COLO668 (cell line): ENCODE measurements at regions not wholly inside any gene's neighbourhood (a gene's known extent, or its start where the extent isn't known, plus 50 kb on each side); places are given as distances from the start of the nearest gene placed in this dataset.
"Not testable (repeated sequence)": the region's sequence is repeated elsewhere in the genome, so short reads cannot be mapped to it uniquely, and the experiment has no call there.

ENCODE experiments used
- DNase-seq: peaks from one replicate; lab custom pipeline; 2025; ENCODE audit not compliant: unreplicated experiment; lab: John Stamatoyannopoulos, UW

DNA sequence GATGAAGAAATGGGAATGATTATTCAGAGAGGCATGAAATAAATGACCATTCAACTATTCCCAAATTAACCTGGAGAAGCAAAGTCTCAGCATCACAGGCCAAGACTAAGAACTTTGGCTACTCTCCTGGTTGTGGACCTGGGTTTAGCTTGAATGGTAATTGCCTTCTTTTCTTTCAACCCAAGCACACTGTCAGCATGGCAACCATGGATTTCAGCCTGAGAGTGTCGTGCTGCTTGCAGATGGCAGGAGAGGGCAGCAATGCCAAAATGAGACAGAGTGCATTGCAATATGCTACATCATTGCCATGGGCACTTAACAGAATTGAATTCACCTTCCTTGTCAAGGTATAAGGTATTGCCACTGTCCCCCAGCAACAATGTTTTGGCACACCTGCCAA, 767.2 kb downstream of the REEP3 start:
- DNase-seq: no peak

DNA sequence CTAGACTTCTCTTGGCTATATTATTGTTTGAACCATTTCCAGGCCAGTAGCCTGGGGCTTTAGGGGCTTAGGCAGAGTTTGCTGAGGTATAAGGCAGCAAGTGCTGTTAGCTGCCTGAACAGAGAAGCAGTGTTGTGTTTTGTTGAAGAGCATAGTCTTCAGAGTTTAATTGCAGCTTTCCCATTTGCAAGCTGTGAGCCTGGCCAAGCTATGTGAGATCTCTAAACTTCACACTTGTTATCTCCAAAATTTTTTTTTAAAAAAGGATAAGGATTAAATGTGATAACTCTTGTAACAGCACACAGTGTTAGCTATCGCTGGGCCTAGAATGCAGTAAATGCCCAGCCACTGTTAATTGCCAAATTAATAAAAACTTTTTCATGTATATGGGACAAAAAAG, 782.4 kb downstream of the REEP3 start:
- DNase-seq: no peak

DNA sequence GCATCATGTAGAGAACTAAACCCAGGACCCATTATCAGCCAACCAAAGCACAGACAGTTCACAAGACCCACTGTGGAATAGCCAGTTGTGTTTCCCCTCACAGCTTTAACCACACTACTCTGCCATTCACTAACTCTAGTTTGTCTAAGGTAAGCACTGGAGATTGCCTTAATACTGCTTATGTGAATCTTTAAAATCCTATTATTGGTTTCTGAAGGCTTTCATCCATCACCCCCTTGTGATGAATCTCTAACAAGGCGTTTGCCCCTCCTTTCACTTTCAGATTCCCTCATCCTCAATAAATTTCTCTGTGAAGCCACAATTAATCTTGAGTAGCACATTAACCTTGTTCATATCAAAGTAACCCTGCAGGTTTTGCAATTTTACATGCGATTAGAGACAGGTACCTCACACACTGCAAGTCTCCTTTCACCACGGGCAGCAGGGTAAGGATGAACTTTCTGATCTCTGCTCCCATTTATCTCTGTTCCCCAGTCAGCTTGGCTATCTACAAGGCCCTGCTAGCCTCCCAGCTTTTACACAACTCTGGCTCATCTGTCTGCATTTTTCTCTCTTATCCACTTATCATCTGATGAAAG, 785.6 kb downstream of the REEP3 start:
- no peak for DNase-seq

DNA sequence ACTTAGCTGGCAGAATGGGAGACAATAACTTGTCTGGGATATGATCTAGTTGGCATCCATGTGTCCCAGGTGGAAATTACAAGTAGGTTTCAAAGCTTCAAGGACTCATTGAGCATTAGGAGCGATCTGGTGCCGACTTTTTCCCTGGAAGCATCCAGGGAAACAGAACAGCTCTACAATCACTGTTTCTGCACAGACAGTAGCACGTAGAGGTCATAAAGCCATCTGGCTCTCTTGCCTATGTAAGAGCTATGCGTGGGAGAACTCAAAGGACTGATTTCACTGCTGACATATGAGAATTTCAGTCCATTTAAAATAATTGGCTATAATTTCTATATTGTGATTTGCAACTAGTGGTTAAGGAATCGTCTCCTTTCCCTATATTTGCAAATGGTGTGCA, 791.7 kb downstream of the REEP3 start:
- DNase-seq: no peak

DNA sequence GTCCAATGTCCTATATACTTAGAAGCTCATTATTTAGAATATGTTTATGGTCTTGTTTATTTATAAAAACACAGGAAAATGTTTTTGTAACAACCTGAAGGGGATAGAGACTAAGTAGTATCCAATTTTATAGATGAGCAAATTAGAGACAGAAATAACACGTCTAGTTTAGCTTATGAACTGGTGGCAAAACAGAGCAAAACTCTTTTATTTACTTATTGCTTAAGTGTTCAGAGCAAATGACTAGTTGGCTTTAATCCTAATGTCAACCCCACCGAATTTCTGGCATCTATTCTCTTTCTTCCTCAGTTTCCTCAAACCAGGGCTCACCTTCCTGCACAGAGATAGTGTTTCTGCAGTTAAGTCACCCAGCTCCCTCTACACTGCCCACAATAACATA, 792.8 kb downstream of the REEP3 start:
- DNase-seq: no peak

DNA sequence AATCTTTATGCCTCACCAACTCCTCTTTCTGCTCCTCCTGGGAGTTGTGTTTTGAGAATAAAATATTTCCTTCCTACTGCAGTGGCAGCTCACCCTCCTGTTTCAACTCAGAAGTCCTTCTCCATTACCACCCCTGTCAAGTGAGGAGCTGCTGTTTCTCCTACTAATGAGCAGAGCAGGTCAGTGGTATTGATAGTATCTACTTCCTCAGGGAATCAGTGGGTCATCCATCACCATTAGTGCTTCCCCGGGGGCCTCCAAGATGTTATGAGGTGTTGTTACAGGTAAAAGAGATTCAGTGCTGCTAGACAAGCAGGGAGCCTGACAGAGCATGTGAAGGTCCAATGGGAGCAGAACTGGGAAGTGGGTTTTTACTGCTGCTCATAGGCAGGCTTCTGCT, 795.2 kb downstream of the REEP3 start:
- DNase-seq: no peak

DNA sequence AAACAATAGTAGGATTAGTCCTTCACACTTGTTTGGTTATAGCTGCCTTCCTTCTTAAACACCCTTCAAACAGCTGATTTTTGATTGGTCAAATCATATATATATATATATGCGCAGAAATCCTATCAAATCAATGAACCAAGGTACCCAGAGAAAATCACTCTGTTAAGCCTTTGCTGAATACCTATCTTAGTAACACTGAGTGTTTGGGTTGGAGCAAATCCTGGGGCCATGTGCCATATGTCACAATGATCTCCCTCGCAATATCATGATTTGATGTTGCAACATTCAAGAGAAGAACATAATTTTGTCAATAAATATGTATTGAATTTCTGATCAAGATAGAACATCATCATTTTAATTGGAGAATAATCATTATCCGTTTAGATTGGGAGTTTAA, 795.6 kb downstream of the REEP3 start:
- no peak for DNase-seq

DNA sequence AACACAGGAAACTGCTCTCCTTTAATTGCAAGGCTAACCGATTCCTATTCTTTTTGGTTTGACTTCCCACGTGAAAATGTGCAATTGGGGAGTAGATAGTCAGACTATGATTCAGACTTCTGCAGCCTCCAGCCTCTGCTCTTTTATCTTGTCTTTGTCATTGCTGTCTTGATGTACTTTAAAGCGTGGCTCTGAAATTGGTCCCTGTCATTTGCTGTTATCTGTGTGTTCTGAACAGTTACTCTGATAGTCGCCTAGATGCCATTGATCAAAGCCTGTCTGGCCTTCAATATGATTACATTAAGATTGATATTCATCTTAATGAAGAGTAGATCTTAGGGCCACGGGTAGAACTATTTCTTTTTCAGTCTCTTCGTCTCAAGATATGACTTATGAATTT, 799.2 kb downstream of the REEP3 start:
- no peak for DNase-seq

DNA sequence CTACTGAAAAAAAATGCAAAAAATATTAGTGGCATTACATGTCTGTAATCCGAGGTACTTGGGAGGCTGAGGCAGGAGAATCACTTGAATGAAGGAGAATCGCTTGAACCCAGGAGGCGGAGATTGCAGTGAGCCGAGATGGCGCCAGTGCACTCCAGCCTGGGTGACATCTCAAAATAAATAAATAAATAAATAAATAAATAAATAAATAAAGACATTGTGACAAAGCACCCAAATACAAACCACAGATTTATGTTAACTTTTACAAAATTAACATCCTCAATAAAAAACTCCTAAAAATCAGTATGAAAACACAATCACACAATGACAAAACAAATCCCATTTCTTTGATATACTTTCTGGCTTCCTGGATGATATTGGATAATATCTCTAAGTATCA, 808.3 kb downstream of the REEP3 start:
- no peak for DNase-seq

DNA sequence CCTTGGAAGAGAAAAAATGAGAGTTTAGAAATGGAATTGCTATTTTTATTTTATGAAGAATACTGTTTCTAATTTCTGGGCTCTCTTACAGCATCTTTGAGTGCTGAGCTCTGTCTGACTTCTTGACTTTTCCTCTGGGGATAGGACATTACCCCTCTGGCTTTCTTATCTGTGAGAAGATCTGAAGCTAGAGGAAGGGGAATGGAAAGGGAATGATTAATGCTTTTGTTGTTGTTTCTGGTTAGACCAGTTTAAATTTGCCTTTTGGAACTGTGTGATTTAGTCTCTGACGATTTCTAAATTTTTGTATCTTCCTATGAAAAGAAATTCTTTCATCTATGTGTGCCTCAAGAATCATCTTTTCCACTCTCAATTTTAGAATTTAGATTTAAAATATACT, 811.4 kb downstream of the REEP3 start:
- DNase-seq: no peak

DNA sequence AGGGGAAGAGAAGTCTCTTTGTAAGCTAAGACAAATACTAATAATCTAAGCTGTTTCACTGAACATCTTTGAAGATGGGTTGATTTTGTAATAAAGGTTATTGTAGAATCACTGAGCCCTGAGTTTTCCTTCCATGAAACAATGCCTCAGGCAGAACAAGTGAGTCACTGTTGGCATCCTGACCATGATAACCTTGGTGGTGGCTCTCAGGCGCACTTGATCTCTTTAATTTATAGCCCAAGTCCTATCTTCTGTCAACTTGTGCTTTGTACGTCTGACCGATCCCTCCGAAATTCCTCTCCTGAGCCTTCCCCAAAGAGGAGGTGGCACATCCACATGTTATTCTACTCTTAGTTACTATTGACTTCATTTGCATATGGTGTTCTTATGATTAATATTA, 812.9 kb downstream of the REEP3 start:
- DNase-seq: no peak

DNA sequence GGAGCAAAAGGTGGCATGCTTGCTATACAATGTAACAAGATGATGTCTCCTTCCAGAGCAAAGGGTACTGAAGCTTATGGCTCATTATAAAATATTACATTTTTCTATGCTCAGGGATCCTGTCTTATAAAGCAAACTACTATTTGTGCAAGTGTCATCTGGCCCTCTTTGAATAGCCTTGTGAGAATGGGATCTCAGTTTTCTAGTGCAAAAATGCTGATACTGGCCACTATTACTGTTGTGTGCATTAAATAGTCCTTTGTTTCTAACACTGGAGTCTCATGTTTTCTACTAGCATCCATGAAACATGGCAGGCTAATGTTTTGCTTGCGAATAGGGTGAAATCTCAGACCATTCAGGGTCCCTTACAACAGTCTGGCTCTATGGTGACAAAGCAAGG, 823.0 kb downstream of the REEP3 start:
- no peak for DNase-seq

DNA sequence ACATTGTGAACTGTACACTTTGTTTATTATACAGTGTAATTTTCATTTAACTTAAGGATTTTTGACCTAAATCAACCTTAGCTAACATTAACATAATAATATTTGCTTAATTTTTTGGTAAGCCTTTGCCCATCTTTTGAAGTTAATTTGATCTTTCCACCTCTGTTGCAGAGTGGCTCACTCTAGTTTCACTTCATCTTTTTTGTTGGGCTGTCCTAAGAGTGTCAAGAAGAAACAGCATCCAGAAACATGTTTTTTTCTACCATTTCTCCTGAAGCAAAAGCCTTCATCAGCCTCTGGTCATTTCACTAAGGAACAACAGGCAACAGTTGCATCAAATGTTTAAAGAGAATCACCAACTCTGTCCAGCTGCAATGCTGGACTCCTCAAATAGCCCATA, 824.7 kb downstream of the REEP3 start:
- no peak for DNase-seq

DNA sequence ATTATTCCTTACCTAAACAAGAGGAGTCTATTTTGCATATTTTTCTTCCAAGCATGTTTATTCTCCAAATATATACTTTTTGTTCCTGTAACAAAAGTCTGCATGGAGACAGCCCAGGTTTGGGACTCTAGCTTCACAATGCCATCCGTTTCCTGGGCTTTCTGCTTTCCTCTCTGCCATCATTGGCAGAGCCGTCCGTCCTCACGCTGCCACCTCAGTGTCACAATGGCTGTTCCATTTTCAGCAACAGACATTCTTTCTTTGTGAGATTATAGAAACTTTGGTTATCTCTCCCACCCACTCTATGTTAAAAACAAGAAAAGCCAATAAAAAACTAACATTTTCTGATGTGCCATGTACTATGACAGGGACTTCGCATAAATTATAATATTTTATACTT, 825.2 kb downstream of the REEP3 start:
- no peak for DNase-seq

DNA sequence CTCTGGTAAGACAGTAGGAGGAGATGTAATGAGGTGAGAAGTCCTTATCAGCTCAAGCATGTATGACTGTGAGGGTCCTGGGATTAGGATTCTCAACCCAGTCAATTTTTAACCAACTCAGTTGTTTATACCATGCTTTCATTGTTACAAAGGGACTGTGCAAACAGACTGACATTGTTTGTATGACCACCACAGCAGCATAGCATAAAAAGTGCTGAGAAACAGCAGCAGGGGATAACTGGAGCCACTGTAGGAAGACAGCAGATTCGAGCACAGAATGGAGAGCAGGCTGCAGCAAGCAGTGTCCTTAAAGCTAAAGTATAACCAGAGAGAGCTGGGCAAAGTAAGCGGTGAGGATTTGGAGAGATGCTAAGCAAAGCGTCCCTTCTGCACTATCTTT, 829.5 kb downstream of the REEP3 start:
- DNase-seq: no peak

DNA sequence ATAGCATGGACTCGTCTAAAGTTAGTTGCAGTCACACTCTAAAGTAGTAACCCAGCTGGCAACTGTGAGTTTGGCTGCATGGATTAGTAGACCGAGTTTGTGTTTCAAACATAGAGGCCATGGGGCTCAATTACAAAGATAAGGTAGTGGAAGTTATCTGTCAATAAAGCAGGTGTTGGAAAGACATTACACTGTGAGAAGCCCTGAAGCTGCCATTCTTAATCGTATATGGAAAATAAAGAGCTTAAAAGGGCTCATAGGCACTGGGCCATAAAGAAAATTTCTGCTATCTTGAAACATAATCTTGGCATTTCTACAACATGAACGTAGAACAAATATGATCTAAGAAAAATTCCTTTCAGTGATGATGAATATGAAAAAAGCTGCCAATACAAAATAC, 837.7 kb downstream of the REEP3 start:
- no peak for DNase-seq

DNA sequence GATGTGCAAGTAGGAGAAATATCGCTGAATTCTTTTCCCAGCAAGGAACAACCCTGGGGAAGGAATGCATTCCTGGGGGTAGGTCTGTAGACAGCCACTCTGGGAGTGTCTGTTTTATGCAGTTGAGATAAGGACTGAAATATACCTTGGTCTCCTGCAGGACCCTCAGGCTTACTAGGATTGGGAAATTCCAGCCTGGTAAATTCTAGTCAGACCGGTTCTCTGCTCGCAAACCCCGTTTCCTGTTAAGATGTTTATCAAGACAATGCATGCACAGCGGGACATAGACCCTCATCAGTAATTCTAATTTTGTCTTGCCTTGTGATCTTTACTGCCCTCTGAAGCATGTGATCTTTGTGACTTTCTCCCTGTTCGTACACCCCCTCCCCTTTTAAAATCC, 839.0 kb downstream of the REEP3 start:
- DNase-seq: not testable (repeated sequence)

DNA sequence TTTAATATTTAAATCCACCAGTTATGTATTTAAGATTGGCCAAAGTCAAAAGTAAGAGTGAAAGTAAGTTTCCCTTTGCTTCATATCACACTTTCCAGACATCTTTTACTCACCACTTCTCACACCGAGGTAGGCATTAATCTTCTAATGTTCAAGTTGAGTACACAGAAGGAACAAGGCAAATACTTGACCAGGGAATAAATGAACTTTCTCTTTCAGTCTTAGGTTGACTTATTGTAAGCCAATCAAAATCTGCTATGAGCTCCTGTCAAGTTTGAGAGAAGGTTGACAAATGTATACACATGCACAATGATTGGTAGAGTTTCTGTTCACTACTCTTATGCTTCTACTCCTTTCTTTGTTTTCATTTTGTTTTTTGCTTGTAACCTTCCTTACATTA, 842.5 kb downstream of the REEP3 start:
- DNase-seq: no peak

DNA sequence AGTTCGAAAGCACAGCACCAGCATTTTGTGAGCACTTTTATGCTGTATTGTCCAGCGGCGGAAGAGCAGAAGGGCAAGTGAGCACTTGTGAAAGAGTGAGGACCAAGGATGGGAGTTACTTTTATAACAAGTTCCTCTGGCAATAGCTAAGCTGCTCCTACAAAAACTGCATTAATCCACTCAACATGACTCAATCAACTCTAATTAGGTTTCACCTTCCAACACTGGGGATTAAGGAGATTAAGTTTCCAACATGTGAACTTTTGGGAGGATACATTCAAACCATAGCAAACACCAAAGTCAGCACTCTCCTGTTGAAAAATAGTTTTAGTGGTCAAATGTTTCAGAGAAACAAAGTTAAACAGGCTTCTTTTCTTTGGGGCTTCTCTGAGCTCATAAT, 844.5 kb downstream of the REEP3 start:
- DNase-seq: no peak

DNA sequence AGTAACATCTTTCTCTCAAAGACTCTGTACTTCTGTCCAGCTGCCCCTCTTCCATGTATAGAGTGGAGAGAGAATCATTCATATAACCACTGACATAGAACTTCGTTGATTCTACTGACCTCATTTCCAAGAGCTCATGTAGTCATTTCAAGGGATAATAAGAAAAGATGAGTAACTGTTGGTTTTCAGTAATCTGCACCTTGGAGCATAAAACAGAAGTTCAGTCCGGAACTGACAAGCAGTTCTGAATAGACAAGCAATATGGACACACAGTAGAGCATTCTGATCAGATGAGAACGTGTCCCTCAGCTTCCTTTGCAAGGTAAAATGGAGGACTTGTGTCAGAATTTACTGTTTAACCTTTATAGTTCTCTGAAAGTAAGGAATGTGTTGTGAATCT, 847.1 kb downstream of the REEP3 start:
- no peak for DNase-seq

DNA sequence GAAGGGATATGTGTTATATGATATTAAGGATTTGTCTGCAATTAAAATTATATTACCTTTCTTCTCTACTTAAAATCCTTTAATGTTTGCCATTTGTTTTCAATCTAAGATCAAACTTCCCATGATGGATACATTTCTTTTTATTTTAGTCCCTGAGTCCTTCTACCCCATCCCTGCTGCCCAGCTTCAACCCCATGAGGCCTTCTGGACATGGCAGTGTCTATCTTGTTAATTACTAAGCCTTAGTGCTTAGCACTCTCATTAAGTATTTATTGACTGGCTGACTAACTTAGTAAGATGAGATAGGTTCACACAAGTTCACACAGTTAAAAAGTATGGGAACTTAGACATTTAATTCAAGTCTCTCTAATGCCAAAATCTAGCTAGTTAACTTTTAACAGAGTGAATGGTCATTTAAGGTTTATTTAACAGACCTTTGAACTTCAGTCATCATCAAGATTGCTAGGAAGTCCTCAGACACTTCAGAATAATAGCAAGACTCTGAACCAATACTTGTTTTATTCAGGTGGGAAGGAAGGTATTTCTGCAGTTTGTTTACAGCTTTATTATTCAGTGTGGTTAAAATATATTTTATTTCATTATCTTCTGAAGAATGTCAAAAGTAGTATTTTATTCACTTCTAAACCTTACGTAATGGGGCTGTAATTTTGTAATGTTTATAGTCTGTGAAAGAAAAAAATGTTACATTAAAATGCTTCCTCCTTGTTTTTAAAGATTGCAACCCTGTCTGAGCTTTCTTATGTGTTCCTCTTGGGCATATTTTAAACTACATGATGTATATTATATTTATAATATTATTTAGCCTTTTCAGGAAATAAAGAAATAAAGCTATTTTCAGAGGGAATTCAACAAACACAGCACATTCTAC, 848.9 kb downstream of the REEP3 start:
- no peak for DNase-seq

DNA sequence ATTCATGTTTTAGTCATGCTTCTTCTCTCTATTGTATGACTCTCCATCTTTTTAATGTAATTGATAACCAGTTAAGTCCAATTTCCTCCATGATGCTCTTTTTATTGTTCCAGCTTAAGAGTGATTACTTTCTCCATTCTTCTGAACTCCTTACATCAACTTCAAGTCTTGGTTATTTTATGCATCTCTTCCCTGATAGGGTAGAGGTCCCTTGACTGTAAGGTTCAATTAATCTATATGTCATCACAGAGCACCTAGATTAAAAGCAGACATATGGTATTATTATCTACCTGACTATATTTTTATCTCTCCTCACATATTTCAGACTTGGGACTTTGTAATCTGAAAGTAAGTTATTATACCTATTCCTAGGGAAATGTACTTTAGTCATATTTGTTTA, 853.1 kb downstream of the REEP3 start:
- no peak for DNase-seq

DNA sequence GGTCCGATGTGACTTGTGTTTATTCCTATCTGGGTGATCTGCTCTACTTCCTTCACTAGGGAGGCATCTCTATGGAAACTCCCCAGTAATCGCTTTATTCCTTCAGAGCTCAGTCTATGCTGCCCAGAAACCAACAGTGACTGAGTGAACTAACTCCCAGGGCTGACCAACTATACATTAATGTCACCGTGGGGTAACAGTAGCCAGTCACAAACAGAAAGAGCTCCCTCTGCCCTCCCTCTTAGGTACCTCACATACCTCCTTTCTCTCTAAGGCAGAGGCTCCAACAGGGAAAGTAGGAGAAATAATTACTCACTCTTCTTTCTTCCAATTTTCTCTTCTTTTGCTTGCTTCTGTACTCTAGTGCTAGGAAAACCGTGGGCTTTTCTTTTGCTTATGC, 855.0 kb downstream of the REEP3 start:
- no peak for DNase-seq
